ENCODE measurements at regions not wholly inside any gene's neighbourhood (a gene's known extent, or its start where the extent isn't known, plus 50 kb on each side); places are given as distances from the start of the nearest gene placed in this dataset.

DNA sequence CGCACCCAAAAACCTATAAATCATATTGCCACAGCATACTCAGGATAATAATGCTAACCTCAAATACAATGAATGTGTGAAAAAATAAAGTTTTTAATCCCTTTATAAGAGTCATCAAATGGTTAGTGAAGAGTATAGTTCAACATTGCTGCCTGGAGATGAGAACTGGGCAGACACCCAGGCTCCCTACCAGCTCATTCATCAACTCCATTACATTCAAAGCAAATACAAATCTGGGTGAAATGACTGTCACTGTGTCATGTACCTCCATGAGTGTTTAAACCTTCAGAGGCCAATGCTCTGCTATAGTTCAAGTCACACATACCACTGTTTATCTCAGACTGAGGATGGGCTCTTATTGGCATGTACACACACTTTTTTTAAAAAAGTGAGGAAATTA lies 167.2 kb upstream of the KCNMB2 start:
- DNase-seq: no peak

DNA sequence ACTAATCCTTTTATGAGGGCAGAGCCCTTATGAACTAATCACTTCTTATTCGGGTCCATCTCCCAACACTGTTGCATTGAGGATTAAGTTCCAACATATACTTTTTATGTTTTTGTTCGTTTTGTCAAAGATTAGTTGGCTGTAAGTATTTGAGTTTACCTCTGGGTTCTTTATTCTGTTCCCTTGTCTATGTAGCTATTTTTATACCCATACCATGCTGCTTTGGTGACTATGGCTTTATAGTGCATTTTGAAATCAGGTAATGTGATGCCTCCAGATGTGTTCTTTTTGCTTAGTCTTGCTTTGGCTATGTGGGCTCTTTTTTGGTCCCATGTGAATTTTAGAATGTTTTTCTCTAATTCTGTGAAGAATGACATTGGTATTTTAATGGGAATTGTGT lies 166.4 kb upstream of the KCNMB2 start:
- DNase-seq: no peak

DNA sequence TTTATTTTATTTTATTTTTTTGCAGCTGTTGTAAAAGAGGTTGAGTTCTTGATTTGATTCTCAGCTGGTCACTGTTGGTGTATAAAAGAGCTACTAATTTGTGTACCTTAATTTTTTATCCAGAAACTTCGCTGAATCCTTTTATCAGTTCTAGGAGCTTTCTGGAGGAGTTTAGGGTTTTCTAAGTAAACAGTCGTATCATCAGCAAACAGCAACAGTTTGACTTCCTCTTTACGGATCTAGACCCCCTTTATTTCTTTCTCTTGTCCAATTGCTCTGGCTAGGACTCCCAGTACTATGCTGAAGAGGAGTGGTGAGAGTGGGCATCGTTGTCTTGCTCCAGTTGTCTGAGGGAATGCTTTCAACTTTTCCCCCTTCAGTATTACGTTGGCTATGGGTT lies 165.8 kb upstream of the KCNMB2 start:
- DNase-seq: no peak

DNA sequence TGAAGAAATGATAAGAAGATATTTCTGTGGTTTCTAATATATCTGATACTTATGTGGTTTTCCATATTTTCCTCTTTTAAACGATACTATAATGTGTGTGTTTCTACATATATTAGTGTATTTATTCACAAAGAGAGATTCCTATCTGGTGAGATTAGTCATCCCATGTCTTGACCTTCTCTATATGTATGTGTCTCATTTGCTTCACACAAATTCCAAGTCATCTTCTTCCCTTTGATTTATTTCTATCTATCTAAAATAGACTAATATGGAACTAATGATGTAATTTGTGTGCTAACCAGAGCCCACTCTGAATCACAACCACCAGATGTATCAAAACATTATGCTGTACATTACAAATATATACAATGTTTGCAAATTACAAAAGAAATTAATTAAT lies 154.7 kb upstream of the KCNMB2 start:
- DNase-seq: no peak

DNA sequence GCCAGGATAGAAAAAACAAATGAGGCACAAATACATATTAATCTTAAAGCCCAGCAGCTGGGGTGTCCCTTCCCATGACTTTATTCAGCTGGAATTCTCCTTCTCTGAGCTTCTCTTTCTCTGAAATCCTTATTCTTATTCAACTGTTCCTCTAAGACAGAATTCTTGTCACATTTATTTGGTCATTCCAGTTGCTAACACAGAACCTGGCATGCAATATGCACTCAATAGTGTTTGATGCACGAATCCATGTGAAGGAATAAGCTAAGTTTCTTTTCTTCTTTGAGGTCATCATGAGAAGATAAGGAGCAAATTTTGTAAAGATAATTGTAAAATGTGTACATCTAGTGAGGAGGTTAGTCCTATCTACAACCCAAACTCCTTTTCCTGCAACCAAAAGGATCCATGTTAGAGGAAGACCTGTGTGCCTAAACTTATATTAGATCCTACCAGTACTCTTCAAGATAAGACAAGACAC lies 154.2 kb upstream of the KCNMB2 start:
- DNase-seq: no peak

DNA sequence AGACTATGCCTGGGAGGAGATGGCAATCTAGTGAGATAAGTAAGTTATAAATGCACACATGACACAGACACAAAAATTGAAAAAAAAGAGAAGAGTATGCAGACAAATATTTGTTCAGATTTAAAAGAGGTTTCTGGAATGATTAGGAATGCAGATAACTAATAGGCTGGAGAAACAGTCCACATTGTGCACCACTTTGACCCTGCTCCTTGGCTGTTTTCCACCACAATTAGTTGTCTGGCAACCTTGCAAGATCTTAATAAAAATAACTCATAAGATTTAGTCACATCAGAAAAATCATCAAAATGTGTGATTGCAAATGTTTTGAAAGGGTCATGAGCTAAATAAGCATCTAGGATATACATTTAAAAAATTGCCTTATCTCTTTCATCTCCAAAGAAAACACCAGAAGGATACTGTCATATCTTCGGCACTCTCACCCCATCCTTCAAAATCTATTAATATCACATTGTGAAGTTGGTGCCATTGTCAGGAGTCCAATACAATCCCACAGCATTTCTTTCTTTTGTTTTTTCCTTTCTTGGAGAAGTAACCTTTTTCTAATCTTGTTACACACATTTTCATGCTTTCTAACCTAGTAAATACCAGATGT lies 153.7 kb upstream of the KCNMB2 start:
- no peak for DNase-seq

DNA sequence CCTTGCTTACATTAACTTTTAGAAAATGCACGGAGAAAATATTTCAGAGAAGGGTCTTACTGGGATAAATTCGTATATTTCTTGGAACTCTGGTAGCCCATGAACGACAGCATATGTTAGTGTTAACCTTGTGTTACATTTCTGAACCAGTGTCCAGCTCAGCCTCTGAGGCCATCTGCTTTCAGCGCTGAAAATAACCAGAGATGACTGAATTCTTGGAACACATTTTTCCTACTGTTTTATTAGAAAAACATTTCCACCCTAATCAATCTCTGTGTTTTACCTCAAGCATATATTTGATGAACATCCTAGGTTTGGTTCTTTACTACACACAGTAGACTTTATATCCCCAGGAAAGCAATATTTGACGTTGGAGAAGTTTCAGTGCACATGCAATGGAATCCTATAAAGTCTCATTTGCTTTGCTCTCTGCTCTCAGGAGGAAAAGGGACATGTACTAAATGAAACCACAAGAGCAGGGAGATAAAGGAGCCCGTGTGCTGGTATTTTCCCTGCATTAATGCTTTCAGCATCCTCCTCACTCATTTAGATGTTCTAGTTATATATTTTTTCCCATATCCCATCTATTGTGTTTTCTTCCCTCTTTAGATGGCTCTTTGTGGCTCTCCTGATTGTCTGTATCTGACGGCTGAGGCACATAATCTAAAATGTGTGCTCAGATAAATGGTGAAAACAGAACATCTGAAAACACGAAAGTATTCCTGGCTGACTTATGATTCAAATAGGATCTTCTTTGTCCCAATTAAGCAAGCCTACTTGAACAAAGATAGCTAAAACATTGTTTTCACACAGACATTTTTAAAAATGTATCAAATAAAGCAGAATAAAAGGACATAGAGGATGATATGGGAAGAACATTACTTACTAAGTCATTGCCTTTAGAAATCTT lies 151.7 kb upstream of the KCNMB2 start:
- no peak for DNase-seq

DNA sequence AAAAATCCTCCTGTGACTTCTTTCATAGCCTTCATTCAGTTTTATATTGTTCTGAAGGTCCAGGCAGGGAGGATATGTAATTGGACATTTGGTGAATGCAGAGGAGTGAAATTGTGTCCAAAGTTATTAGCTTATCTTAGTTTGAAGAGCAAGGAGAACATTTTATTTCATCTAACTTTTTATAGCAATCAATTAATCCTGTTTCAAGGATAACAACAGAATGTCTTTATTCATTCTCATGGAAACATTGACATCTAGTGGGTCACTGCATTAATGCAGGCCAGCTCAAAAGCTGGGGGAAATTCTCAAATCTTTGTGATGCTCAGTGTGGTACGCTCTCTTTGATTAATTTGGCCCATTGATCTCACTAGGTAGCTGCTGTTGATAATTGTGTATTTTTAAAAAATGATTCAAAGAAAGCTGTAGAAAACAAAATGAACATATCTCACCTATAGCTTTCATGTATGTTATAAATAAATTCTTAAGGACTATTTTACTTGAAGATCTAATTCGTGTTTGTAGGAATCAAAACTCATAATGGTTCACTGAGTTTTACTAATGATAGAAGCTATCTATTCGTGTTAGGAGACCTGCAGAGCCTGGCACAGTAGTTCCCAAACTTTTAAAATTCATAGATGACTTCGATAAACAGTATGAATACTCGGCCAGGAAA lies 150.8 kb upstream of the KCNMB2 start:
- peak; percentile 32 to 62 (median 42) for DNase-seq

DNA sequence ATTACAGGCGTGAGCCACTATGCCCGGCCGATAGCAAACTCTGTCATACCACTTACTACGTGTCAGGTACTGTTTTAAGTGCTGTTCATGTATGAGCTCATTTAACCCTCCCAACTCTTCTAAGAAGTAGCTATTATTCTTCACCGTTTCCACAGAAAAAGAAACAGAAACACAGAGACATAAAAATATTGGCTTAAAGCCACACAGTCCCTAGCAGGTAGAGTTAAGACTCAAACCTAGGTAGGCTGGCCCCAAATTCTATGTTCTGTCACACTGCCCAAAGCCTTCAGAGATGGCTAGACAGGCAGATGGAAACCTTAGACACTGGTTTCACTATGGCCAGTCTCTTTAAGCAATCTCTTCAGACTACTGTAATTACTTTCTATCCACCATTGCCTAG lies 149.8 kb upstream of the KCNMB2 start:
- DNase-seq: no peak

DNA sequence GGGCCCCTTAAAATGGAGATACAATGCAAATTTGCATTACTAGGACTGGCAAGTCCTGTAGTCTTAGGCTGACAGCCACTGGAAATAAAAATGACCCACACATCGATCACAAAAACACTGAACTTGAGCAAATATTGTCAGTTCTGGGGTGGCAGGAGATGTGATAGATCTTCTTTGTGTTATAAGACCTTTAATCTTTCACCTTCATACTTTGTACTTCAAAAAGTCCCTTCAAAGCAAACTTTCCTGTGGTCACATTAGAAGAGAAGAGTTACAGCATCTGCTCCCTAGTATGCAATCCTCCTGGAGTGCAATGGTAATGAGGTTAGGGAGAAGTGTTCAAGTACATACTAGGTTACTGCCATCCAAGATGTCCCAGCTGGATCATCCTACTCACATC lies 149.4 kb upstream of the KCNMB2 start:
- no peak for DNase-seq

DNA sequence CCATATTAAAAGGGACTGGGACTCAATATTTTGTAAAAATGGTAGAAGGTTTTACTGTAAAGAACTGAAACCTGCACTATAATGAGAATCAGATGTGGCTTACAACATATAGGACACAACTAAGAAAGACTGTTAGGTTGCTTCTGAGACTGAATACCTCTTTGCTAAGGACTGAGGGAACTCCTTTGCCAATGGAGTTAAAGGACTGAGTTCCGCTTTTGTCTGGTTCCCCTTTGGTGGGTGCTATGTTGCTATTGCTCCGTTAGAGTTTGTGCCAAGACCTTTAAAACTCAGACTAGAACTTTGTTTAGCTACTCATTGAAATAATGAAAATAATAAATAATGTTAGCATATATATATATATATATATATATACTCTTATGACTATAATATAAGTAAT lies 147.8 kb upstream of the KCNMB2 start:
- peak in 3 of 4 experiments; percentile 16 to 21 (median 17) for DNase-seq

DNA sequence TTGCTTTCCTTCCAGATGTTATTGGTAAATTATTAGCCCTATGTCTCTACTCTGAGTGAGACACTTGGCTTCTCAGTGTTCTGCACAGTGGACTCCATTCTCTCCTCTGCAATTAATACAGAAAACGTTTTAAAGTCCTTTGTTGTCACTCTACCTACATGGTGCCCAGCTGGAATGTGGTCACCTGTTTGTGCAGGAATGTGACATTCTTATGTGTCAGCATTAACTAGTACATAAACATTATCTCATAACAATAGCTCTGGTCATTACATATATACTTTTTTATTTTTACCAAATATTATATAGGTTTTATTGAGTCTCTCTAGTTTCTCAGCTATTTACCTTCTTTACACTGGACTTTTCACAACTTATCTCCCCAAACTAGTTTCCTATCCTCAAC lies 147.0 kb upstream of the KCNMB2 start:
- DNase-seq: no peak

DNA sequence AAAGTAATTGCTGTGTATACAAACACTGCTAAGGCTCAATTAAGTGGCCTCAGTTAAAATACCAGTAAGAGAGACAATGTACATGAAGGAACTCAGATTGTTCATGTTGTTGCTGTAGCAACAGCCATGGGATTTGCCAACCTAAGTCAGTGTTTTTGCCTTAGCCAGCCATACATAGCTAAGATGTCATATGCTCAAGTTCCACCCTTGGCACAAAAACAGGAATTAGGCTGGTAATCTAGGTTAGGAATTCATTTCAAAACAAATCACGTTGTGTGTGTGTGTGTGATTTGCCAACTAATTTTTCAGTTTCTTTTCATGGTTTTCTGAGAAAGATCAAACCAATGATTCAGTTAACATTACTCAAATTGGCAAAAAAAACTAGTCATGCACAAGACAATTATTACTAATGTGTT lies 143.7 kb upstream of the KCNMB2 start:
- peak; percentile 34 to 68 (median 55) for DNase-seq

DNA sequence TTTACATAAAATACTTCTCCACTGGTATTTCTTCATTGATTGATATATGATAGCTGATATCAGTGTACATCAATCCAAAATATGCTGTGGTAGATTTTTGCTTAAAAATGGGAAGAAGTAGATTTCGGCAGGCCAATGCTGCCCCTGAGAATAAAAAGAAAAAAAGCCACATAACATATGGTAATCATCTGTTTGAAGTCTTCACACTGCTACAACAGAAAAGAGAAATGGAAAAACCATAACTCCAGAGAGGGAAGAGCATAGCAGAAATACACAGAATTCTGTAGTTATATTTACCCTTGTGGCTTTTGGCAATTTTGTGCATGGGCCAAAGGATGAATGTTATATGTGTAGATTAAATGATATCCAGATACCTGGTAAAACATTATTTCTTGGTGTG lies 143.1 kb upstream of the KCNMB2 start:
- no peak for DNase-seq

DNA sequence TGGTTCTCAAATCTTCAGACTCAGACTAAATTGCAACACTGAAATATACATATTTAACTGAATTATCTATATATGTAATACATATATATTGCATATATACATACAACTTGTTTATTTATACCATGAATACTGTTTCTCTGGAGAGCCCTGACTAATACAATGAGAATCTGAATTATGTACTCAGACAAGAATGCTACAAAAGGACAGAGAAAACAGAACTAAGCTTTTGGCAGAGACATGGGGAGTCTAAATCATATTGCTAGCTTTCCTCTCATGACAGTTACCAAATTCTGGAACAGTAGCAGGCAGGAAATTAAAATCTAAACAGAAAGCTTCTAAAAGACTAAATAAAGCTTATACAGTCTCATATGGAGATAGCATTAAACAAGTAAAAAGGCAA lies 142.4 kb upstream of the KCNMB2 start:
- DNase-seq: no peak

DNA sequence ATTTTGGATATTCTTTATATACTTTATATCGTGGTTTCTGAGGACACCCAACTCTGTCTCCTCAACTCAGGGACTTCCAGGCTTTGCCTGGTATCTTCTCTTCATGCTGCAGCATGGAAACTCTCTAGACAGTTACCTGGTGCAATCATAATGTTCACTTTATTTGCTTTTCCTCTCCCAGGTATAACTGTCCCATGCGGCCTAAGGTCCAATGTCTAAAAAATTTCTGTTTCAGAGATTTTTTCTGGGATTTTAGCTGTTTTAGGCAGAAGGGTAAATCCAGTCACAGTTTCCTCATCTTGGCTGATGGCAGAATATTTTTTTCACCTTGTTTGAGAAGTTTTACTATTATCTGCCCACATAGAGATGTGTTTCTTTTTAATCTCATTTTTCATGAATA lies 139.9 kb upstream of the KCNMB2 start:
- DNase-seq: no peak

DNA sequence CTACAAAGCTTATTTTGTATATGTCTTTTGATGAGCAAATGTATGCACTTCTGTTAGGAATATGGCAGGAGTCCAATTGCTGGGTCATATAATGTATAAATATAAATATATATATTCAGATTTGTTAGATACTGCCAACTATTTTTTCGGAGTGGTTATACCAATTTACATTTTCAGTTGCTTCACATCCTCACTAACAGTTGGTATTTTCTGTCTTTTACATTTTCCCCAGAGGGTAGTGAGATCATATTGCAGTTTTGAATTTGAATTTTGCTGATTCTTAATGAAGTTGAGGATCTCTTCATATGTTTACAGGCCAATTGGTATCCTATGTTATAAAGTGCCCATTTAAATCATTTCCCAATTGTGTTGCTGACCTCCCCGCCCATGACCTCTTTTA lies 139.0 kb upstream of the KCNMB2 start:
- DNase-seq: no peak

DNA sequence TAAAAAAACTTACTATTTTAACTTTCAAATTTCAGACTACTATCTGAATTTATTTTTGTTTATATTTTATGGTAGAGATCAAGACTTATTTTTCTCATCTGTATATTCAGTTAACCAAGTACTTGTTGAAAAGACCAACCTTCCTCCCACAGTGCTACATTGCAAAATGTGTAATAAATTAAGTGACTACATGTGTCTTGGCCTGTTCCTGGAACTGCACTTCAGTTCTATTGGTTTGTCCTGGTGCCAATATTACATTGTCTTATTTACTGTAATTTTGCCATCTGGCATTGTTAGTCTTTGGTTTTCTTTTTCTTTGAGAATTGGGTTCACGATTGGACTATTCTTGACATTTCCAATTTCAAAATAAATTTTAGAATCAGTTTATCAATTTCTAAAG lies 138.4 kb upstream of the KCNMB2 start:
- DNase-seq: no peak

DNA sequence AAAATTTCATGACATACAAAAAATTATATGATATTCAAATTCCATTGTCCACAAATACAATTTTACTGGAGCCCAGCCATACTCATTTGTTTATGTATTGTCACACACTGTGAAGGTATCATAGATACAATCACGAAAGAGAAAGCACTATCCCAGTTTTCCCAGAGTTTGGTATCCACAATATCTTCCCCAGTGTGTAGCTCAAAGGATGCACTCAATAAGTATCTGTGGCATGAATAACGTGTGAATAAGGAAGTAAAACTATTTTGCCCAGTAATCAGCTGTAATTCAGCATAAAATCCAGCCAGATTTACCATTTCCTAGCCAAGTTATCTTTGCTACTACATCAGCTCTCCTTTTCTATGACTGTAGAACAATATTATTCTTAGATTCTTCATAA lies 131.3 kb upstream of the KCNMB2 start:
- DNase-seq: no peak

DNA sequence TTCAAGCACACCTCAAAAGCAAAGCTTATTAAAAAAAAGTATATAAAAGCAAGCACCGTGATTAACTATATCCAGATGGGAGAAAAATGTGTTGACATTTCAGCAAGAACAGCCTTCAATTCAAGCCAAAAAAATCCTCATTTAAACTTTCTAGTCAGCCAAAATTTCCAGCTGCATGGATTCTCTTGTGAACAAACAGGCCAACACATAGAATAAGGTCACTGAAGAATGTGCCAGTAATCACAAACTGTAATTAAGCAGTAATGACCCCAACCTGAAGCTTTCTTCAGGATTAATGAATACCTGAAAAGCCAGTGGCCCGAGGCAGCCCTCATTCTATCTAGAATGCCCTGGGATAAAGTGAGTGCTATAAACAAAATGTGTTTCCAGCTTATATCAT lies 130.7 kb upstream of the KCNMB2 start:
- no peak for DNase-seq

DNA sequence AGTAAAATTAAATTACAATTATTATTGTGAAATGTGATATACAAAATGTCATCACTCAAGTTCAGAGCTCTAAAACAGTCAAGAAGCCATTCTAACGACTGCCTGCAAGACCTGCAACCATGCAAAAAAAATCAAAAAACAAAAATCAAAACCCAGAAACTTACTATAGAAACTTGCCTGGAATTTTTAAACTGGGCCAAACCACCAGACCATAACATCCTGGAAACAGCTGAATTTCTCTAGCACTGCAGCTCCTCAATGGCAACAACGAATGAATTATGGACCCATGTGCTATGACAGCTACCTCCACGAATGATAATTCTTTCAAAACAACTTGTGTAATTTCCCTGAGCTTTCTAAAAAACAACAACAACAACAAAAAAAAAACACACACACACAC lies 130.0 kb upstream of the KCNMB2 start:
- DNase-seq: no peak

DNA sequence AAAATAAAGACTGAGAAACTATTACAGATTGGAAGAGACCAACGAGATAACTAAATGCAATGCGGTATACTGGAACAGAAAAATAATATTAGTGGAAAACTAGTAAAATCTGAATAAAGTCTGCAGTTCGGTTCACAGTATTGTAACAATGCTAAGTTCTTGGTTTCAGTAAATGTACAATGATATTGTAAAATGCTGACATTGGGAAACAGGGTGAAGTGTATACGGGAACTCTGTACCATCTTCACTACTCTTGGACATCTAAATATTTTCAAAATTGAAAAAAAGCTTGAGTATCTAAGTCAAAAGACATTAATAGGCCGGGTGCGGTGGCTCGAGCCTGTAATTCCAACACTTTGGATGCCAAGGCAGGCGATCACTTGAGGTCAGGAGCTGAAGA lies 120.9 kb upstream of the KCNMB2 start:
- DNase-seq: no peak

DNA sequence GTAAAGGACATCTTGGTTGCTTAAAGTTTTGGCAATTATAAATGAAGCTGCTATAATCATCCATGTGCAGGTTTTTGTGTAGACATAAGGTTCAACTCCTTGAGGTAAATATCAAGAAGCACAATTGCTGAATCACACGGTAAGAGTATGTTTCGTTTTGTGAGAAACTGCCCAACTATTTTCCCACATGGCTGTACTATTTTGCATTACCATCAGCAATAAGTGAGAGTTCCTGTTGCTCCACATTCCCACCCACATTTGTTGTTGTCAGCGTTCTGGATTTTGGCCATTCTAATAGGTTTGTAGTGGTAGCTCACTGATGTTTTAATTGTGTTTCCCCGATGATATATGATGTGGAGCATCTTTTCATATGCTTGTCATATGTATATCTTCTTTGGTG lies 118.5 kb upstream of the KCNMB2 start:
- DNase-seq: no peak

DNA sequence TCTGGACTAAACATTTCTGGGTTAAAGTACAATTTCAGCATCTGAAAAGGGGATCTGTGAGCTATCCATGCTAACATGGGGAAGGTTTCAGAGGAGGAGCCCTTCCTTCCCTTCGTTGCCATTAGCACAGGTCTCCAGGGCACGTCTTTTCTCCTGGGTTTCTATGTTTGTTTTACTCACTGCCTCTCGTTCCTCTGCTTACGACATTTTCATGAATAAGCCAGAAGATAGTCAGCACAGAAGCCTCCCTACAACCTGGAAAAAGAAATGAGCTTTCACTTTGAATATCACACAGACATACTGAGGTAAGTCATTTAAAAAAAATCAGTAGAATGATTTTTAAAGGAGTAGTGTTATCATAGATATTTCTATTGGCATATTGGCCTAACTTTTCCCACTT lies 117.2 kb upstream of the KCNMB2 start:
- no peak for DNase-seq
